NCI-H2081 (cell line): ENCODE measurements at regions not wholly inside any gene's neighbourhood (a gene's known extent, or its start where the extent isn't known, plus 50 kb on each side); places are given as distances from the start of the nearest gene placed in this dataset.
"Not testable (repeated sequence)": the region's sequence is repeated elsewhere in the genome, so short reads cannot be mapped to it uniquely, and the experiment has no call there.

ENCODE experiments used
- DNase-seq, 2 experiments: peaks; one replicate each; lab custom pipeline; 2025; lab: John Stamatoyannopoulos, UW

DNA sequence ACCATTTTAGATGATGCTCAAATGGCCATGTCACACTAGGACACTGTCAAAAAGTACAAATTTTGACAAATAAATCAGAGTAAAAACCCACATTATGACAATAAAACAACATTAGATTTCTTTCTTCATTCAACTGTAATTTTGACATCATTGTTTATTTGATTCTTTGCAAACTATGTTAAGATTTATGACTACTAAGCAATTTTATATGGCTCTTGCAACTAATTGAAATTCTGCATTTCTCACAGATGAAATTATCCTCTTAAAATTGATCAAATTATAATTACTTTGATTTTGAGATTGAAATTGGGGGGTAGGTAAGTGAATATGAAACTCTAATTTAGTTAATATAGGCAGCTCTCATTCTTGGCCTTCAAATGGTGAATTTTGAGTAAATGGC, 59.8 kb downstream of the ATOH1 start:
- DNase-seq = no peak

DNA sequence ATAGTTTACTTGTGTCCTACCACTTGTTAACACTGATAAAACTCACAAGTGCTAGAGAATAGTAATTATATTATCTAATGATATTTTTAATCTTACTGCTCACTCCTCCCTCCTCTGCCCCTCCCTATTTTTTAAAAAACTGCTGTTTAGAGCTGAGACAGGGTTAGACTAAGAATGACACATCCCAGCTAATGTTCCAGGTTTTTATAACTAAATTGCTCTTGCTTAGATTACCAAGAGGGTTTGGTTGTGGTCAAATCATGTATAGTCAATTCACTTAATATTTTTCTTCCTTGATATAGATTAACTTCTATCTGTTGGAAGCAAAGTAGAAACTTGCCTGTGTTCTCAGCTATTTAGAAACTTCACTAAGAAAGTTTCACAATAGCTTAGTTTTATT, 60.2 kb downstream of the ATOH1 start:
- no peak for DNase-seq

DNA sequence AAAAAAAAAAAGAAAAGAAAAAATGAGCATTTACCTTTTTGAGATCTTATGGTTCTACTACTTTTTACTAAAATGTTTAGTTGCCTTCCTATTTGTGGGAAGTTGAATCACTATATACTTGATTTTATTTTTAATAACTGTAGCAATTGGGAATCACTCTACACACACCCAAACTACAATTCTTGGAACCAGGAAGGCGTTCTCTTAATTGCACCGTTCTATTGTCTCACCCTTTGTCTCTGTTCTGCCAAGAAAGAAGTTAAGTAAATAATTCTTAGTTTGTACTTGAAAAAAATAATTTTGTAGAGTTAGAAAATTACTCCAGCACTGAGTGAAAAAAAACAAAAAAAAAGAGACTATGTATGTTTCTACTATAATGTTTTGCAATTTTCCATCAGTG, 62.7 kb downstream of the ATOH1 start:
- DNase-seq = no peak

GRCh38 chr4:93894995-93895394, 66.4 kb downstream of the ATOH1 start:
- DNase-seq = no peak

- no peak for DNase-seq
Observed at GRCh38 chr4:93896516-93896915, 68.0 kb downstream of the ATOH1 start.

DNA sequence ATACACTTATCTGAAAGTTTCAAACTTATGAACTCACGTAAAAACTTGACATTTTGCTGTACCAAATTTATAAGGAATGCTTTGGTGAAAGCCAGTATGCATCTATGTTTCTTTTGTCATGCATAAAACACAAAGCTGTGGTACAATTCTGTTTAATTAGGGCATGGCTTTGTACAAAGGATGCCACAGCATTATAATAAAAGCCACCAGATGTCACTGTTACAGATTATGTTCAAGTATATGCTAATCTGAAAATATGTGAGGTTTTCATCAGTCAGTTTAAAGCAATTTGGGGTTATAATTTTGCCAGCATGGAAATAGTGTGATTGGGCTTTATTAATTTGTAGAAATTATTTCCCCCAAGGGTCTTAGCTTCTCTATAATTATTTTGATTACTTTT, 69.0 kb downstream of the ATOH1 start:
- peak in 1 of 2 experiments; percentile 2 for DNase-seq

DNA sequence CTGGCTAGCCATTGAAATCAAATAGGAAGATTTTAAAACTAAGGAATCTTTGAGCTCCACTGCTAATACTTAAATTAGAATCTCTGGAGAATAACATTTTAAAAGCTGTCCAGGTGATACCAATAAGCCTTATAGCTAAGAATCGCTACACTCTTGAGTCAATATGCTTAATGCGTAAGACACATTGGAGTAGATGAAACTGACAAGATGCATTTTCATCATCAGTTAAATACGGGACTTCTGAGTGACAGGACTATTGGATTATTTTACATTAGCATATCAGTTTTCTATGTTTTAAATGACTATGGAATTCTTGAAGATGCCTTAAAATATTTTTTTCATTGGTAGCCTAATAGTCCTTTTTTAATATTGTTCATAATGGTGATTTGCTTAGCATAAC, 80.2 kb downstream of the ATOH1 start:
- no peak for DNase-seq

- DNase-seq = no peak
Observed at GRCh38 chr4:93911671-93912070, 83.1 kb downstream of the ATOH1 start.

- DNase-seq = no peak
Observed at GRCh38 chr4:93912146-93912545, 83.6 kb downstream of the ATOH1 start.

GRCh38 chr4:93918856-93919255, 90.3 kb downstream of the ATOH1 start:
- no peak for DNase-seq

- DNase-seq = not testable (repeated sequence)
Observed at GRCh38 chr4:93923570-93923969, 95.0 kb downstream of the ATOH1 start.

- no peak for DNase-seq
Observed at GRCh38 chr4:93947286-93947685, 118.7 kb downstream of the ATOH1 start.

DNA sequence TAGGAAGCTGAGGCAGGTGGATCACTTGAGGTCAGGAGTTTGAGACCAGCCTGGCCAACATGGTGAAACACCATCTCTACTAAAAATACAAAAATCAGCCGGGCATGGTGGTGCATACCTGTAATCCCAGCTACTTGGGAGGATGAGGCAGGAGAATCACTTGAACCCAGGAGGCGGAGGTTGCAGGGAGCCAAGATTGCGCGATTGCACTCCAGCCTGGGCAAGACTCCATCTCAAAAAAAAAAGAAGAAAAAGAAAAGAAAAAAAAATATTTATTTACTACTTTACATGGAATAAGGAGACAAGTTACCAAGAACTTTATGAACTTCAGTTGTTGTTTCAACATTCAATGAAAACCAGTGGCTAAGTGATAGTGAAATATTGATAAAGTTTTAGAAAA, 121.7 kb downstream of the ATOH1 start:
- not testable (repeated sequence) for DNase-seq

DNA sequence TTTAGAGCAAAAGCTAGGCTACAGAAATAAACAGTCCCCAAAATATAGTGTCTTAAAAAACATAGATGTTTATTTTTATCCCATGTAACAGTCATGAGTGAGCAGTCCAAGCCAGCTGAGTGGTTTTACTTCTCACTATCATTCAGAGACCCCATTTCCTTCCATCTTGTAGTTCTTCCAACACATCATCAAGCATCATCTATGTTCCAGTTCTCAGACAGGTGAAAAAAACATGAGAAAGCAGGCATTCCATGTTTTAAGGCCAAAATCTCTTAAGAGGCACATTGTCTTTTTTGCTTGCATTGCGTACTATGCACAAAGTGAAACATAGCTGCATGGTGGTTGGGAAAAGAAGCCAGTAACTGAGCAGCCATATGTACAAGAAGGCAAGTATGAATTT, 128.6 kb downstream of the ATOH1 start:
- DNase-seq = no peak

GRCh38 chr4:93960450-93960849, 131.9 kb downstream of the ATOH1 start:
- DNase-seq = no peak

DNA sequence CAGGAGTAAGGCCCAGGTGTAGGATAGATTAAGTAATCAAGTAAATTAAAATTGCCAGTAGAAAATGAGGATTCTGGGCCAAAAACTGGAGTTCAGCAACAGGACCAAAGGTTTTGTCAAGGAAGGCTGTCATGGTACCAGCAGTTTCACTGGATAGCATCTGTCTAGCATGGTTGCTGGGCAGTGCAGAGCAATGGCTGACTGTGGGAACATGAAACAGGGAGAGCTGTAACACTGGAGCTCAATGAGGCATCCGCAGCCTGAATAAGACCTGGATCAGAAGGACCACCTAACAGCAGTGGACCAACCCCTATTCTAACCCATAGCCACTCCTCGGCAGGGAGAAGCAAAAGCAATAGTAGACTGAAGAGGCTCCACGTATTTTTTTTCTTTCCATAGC, 132.4 kb downstream of the ATOH1 start:
- DNase-seq = no peak

DNA sequence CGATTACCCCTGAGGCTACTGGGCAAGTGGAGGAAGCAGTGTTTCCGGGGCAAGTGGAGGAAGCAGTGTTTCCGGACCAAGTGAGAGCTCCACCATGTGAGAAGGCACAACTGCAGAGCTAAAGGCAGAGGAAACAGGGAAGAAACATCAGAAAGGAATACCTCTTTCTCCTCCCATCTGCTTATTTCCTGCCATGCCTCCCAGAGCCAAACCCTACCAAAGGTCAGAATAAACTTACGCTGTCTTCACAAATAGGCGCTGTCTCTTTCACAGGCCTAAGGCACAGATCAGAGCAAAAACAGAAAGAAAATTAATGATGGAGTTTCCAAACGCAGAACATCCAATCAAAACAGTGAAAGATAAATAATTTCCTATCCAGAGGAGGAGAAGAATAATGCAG, 153.0 kb downstream of the ATOH1 start:
- no peak for DNase-seq

DNA sequence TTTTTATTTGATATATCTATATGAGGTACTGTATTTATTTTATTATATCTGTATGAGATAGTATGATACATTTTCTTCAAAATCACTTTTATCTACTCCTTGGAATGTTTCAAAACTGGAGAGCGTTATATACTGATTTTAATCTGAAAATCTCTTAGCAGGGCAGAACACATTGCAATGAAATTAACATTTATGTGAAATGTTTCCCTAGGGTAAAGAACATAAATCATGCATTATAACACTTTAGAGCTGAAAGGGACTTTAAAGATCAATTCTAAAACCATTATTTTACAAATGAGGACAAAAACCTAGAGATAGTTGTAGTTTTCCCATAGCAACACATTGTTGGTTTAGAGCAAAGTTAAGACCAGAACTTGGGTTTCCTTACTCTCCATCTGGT, 153.7 kb downstream of the ATOH1 start:
- no peak for DNase-seq

GRCh38 chr4:93983140-93983539, 154.6 kb downstream of the ATOH1 start:
- no peak for DNase-seq

- no peak for DNase-seq
Observed at GRCh38 chr4:93994175-93994994, 165.8 kb downstream of the ATOH1 start.

DNA sequence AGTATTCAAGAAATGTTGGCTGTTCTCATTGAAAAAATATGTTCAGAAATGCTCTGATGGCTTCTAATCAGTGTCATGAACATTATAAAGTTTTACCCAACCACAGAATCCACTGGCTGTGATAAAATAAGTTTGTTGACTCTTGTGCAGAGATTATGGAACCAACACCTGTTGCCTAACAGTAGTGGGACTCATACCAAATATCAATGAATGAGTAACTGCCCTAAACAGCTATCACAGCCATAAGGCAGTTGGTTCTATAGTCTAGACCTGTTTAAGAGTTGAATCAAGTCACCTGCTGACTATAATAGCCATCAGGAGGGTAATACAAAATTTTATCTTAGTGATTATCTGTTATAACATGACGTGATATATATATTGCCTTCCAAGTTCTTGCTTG, 168.3 kb downstream of the ATOH1 start:
- DNase-seq = no peak

GRCh38 chr4:94000559-94000958, 172.0 kb downstream of the ATOH1 start:
- DNase-seq = no peak

- no peak for DNase-seq
Observed at GRCh38 chr4:94006932-94007331, 178.4 kb downstream of the ATOH1 start.

DNA sequence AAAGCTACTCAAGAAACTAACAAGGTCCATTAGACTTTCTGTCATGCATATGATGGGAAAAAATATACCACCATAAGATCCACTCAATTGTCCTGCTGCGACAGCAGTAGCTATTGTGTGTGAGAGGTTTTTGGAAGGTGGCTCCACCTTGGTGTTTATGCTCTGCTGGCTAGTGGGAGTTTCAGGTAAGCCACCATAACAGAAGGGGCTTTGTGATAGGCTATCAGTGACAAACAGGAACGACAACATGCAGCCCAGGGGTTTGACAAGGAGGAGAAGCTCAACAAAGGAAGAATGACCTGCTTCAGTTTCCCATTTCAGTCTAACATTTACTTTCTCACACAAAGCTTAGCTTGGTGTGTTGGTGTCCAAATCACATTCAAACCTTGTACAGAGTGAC, 182.6 kb downstream of the ATOH1 start:
- DNase-seq = no peak
